Fibroblast of skin of right biceps (primary cell): ENCODE measurements at regions not wholly inside any gene's neighbourhood (a gene's known extent, or its start where the extent isn't known, plus 50 kb on each side); places are given as distances from the start of the nearest gene placed in this dataset.
"Not testable (repeated sequence)": the region's sequence is repeated elsewhere in the genome, so short reads cannot be mapped to it uniquely, and the experiment has no call there.

Source experiments
- DNase-seq: peaks from one replicate; pipeline ENCODE4 v3.0.0-alpha.2; 2013

DNA sequence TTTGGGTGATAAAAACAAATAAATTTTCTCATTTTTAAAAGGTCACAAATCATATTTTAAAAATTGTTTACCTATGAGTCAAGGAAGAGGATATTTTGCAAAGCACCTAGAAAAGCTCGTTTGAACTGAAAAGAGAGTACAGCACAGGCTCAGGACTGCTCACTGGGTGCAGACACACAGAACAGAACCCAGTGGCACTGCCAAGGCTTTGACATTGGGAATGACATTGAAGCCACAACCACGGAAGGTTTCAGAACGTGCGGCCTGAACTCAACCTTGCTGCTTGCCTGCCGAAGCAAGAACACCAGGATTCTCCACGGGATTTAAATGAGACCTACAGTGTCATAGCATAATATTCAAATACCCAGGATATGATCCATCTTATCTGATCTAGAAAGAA, 597.1 kb upstream of the B3GAT1 start:
- no peak for DNase-seq

DNA sequence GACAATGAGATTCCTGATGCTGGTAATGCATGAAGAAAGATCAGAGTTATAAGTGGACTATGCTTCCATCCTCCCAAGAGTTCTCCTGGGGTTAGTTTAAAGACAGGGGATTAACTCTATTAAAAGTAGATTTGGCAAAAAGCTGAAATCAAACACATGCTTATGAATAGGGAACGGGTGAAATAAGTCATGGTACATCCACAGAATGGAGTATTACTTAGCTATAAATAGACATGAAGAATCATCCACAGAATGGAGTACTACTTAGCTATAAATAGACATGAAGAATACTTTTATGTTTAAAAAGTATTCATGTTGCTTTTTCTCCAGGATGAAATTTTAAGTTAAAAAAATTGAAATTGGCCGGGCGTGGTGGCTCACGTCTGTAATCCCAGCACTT, 596.4 kb upstream of the B3GAT1 start:
- DNase-seq, result no peak

DNA sequence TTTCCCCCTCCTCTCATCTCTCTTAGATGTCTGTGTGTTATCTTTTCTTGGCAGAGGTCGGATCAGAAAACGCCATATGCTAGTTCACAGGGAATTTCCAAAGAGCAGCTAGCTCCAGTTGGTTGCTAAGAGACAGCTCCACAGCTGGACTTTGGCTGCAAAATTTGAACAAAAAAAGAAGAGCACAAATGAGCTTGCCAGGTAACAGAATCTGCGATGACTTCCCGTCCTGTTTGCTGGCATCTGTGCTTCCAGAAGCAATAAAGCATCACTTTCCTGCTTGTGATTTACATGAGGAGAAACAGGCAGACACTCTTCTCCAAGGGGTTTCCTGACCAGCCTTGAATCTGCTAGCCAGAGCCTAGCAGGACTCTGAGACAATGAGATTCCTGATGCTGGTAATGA, 596.0 kb upstream of the B3GAT1 start:
- DNase-seq, result no peak

DNA sequence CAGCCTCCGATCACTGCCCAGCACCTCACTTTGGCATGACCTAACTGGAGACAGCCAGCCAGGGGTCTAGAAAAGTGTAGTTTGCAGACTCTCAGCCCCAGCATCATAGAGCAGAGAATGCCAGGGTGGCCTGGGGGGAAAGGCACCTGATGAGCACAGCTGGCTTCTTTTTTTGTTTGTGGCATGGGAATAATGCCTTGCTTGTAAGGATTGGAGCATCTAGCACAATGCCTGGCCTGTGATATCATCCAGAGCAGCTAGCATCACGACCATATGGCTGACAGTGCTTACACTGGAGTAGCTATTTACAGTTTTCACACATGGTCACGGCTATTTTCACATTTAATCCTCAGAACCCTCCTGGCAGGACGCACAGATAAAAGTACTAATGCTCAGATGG, 594.8 kb upstream of the B3GAT1 start:
- DNase-seq, result no peak

DNA sequence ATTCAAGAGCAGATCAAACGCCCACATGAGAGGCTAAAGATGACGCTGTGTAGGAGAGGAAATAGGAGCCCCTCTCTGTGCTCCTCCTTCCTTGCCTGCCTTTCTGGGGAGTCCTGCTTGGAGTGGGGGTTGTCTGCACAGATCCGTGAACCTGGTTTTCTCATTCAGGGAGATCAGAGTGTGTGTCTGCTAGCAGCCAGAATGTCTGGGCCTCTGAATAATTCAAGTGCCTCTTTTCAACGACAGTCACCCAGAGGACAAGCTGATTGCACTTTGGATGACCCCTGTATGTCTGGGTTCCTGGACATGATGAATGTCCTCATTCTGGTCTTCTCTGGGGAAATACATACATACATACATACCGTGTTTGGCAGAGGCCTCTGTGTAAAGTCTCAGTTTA, 592.5 kb upstream of the B3GAT1 start:
- DNase-seq, result no peak

DNA sequence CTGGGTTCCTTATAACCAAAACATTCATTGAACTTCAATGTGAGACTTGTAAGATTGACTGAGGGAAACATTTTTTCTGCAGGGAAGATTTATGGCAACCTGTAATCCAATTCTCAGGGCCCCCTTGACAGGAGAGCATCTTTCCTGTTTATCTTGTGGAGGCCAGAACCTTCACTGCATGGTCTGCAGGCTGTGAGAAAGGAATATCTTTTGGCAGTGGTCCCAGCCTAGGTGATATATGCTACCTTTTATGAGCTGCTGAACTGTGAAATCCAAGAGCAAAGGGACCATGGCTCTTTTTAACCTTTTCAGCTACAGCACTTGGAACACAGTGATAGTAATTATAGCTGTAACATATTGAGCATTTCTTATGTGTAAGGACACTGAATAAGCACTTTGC, 590.2 kb upstream of the B3GAT1 start:
- DNase-seq, result no peak

DNA sequence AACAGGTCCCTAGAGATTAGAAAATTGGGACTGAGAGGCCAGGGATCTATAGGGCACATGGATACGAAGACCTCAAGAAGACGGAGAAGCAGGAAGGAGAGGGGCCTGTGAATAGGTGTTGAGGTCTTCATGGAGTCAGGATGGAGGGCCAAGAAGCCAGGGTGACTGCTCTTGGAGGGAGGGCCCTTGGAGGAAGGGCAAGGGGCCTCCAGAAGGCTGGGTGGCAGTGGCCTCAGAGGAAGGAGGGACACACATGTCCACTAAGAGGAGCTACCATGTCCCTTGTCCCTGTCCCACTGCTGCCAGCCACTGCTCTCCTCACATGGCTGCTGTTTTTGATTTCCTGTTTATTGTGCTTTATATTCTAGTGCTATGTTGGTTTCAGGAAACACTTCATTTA, 589.5 kb upstream of the B3GAT1 start:
- DNase-seq, result no peak

DNA sequence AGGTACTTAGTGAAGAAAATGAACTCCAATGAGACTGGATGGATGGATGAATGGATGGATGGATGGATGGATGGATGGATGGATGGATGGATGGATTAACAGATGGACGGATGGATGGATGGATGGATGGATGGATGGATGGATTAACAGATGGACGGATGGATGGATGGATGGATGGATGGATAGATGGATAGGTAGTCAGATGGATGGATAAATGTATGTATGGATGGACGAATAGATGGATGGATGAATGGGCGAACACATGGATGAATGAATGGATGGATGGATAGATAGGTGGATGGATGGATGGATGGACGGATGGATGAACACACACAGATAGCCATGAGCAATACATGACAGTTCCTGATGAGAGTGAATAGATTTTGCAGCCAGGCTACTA, 589.0 kb upstream of the B3GAT1 start:
- not testable (repeated sequence) for DNase-seq

DNA sequence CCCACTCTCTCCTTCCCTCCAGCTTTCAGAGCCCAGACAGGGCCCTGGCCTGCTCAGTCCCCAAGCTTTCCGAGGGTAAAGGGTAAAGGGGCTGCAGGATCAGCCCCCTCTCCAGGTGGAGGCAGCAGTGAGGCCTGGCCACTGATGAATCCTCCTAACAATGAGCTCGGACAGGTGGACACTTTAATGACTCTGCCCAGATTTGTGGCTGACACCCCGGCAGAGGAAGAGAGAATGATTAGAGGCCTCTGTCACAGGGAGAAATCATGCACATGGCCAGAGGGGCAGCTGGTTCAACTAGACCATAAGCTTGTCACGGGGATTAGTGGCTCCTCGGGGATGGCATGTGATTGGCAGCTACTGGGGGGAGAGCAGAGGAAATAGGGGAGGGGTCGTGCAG, 587.5 kb upstream of the B3GAT1 start:
- DNase-seq, result no peak

DNA sequence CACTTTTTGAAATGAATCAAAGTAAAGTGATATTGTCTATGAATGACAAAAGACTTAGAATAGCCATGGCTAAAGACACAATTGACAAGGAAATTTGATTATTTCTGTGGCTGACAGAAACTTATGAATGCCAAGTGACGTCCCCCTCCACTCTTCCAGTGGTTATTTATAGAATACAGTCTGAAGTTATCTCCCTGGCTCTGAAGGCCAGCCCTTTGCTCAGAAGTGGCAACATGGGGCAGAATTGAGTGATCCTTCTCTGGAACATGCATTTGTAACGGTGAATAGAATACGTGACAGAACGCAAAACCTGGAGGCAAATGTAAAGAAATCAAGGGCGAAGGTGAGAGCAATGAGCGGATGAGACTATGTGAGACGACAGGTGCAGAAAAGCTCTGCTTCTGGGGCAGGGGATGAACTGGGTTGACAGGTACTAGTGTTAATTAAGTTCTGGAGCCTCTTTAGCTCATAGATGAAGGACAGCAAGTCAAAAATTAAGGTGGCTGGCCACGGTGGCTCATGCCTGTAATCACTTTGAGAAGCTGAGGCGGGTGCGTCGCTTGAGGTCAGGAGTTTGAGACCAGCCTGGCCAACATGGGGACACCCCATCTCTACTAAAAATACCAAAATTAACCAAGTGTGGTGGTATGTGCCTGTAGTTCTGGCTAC, 585.7 kb upstream of the B3GAT1 start:
- no peak for DNase-seq

DNA sequence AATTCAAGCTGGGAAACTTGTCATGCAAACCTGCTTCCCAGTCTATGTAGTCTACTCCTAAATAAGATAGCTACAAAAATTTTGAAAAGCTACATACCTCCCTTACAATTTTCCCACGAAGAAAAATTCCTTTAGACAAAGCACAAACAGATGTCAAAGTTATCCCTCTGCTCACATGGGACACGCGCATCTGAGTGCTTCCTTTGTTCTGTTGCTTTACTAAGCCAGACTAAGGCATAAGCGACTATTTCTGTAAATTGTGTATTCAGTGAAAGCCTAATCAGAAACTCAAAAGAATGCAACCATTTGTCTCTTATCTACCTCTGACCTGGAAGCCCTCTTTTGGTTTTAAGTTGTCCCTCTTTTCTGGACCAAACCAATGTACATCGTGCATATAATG, 583.7 kb upstream of the B3GAT1 start:
- DNase-seq, result no peak

DNA sequence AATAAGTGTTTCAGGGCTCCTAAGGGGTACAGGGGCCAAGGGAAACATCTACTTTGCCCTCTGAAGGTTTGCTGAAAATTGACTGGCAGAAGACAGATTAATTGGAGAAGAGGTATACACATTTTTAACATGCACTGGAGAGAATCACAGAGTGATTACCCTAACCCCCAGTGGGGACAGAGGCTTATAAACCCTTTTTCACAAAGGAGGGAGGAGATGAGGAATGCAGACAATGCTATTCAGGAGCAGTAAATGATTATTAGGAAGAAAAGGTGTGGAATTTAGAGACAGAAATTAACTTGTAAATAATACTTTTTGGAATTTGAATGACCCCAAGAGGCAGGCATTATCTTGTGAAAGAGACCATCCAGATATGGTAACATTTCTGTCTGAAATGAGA, 582.4 kb upstream of the B3GAT1 start:
- DNase-seq, result no peak

DNA sequence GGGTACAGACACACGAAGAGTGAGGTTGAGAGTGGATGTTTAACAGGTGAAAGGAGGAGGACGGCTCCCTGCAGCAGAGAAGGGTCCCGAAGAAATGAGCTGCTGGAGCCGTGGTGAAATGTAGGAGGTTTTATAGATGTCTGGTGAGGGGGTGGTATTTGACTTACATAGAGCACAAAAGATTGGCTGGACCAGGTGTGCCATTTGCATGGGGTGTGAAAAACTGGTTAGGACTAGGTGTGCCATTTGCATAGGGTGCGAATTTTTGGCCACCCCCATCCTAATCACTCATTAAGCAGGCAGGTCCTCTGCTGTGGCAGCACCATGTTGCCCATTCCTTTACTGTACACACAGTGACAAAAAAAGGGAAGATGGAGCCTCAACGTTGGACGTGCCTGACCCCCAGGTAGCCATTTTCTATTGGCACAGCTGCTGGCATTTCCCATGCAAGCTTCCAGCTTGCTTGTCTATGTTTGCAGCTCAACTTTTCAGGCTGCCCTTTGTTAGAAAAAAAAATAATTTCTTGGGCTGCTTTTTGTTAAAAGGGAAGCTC, 581.7 kb upstream of the B3GAT1 start:
- no peak for DNase-seq

DNA sequence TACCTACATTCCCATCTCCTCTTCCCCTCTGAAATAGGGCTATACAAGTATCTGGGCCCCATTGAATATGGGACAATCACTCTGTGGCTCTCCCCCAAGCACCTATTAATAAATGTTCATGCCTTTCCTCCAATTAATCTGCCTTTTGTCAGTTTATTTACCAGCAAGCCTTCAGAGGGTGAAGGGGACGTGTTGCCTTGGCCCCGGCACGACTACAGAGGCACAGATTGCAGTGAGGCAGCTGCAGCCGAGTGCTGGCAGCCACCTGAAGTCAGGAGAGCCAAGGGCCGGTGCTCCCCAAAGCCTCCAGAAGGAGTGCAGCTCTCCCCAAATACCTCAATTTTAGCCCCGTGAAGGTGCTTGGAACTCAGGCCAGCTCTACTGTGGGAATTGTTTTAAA, 580.9 kb upstream of the B3GAT1 start:
- DNase-seq, result no peak

DNA sequence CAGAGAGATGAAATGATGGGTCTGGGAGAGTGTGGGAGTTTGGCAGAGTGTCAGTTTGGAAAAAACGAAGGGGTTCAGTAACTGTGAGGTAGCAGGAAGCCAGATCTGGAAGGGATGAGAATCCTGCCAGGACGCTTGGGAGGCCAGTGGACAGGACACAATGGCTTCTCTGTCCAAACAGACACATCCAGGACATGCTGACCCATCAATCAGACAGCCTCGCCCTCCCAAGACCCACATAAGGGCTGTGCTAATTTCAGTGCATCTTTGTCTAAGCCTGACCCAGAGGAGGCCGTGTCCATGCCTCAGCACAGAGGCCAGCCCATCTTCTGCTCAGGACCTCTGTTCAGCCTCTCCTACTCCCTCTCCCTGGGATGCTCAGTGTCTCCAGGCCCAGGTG, 576.5 kb upstream of the B3GAT1 start:
- DNase-seq, result no peak

DNA sequence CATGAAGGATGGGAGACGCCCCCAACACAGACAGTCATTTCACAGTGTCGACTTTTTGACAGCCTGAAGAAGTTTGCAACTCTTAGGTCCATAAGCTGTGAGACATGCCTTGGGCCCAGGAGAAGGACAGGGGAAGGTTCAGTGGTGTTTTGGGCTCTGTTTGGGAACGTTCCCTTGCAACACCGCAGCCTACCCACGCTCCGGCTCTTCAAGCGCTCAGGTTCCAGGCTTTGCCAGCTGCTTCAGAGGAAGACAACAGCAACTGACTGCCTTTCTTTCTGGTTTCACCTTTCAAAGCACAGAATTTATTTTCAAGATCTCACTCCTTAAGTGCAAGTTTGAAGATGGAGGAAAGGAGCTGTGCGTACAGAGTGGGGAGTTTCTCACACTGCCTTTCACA, 575.8 kb upstream of the B3GAT1 start:
- DNase-seq, result no peak

DNA sequence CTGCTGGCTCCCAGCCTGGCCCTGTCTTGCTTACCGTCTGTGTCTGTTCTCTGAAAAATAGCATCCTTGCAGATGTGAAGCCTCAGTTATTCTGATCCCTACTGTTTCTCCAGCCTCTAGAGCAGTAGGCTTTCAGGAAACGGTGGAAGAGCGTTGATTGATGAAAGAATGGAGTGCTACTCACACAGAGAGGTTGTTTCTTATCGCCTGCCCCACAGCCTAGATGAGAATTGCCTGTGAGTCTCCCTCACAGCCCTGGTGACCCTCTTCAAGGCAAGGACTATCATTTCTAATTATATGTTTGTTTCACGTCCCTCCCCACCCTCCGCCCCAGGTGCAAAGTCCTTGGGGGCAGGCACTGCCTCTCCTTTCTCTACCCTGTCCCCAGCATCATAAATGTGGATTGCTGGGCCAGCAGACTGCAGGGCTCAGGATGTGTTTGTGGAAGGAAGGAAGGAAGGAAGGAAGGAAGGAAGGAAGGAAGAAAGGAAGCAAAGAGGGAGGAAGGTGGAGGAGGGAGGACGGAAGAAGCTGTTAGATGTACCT, 575.3 kb upstream of the B3GAT1 start:
- no peak for DNase-seq

DNA sequence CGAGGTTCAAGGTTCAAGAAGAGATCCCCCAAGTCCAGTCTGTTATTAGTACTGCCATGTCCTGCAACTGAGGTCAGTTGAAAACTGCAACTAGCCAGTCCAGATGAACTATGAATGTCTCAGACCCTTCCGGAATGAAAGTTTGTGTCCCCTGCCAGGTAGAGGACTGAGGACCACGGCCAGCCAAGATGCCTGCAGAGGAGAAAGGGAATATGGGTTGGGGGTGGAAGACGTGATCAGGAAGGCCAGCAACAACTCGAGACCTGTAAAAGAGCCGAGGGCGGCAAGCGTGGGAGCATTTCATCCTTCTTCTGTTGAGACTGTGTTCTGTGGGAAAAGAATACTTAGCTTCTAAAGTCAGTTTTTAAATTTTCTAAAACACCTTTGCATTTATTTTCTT, 572.4 kb upstream of the B3GAT1 start:
- DNase-seq, result no peak

DNA sequence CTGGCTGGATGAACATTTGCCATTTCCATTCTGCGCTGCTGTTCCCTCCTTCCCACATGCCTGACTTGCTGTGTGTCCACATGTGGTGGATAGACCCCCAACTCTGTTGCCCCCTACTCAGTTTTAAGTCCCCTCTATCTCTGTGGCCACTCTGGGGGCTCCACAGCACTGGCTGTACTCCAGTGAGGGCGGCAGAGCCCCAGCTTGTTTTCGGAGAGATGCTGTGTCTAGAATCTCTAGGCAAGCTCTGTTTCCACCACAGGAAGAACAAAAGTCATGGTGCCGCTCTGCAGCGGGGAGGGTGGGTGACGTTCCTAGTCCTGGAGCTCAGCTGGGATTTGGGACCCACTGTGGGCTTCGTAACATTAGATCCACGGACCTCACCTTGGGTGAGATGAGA, 570.4 kb upstream of the B3GAT1 start:
- DNase-seq, result not testable (repeated sequence)

DNA sequence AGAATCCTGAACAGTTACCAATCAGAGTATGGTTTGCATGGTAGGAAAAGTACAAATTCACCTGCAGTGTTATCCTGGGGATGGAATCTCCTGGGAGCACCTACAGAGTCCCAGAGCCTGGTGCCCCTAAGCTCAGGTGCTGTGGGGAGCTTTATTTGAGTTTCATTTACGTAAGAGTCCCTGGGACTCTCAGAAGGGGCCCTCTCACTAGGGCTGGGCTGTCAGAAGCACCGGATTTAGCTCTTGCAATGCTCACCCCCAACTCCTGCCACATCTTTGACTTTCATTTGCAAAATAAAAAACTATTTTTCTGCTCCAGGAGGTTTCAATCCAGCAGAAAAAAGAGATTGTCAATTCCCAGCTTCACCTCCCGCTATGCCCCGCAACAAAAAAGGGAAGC, 569.8 kb upstream of the B3GAT1 start:
- no peak for DNase-seq

DNA sequence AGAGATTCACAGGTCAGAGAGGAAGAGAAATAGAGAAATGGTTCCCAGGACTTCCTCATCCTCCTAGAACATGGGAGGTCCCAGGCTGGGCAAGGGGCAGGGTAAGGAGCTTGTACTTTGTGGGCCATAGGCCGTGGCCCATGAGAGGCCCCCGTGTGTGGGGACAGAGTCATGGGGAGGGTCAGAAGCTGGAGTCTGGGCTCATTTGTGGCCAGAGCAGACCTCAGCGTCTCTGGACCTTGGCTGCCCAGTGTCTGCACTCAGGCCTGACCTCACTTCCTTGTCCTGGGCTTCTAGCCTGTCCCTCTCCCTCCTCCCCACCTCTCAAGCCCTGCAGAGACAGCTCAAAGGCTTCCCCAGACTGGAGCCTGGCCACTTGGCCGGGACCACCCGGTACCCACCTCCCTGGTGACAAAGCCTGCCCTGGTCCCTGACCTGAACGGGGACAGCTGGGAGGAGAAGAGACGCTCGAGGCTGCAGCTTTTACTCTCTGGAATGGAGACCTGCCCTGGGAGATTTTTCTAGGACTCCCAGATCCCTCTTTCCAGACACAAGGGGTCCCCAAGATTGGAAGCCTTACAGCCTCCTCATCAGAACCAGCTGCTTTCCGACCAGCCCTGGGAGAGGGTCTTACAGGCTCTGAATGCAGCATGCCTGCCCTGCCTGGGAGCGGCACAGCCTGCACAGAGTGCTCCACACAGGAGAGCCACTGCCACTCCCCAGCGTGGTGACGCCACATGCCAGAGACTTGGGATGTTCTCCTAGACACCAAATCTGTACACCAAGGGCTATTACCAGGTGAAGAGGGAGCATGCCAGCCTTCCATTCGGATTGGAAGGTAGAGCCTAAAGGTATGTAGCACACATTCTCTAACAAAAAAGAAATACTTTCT, 569.0 kb upstream of the B3GAT1 start:
- DNase-seq, result no peak

DNA sequence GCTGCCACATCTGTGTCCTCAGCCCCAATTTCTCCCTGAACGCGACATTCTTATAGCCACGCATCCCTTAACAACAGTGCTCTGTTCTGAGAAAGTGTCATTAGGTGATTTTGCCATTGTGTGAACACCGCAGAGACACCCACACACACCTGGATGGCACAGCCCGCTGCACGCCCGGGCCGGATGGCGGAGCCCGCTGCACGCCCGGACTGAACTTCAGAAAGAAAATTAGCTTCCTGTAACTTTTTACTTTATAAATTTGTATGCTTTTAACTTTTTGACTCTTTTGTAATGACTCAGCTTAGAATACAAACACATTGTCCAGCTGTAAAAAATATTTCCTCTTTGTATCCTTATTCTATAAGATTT, 567.0 kb upstream of the B3GAT1 start:
- DNase-seq, result not testable (repeated sequence)

DNA sequence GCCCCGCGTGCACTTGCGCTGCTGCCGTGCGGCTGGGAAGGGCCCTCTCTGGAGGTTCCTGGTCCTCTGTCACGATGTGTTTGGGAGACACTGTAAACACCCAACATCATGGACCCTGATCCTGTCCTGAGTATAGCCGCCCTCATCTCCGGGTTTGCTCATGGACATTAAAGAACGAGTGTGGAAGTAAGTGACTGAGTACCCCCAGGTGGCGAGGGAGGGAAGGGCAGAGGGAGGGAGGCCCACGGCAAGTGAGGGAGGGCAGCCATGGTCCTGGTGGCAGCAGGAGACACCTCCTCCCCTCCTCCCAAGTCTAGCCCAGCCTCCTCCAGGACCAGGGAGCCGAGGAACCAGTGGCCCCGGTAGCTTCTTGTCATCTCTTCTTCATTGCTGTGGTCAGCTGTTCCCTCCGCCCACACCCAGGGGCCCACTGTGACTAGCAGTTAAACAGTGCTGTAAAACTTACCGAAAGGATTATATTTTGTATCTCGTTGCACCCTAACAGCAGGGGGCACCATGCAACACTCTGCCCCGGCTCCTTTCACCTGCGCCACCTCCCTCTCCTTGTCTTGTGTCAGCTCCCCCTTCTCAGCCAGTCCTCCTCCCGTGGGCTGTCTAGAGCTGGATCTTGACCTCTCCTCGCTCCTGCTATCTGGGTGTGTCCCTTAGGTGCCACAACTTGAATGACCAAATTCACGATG, 566.5 kb upstream of the B3GAT1 start:
- no peak for DNase-seq

DNA sequence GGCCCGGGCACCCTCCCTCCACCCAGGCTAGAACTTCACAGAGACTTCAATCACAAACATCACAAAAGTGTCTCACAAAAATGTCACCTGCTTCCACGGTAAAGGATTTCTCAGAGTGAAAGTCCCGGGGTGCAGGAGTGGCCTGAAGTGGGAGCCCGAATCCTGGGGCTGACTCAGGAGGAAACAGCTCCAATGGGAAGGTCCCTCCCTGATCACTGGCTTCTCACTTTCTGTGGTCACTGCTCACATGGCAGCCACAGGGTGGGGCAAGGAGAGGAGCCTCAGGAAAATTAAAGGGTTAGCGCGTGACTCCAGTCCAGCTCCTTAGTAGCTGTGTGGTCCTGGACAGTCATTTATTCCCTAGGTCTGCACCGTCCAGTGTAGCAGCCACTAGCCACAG, 564.5 kb upstream of the B3GAT1 start:
- no peak for DNase-seq
